ENCODE measurements at regions not wholly inside any gene's neighbourhood (a gene's known extent, or its start where the extent isn't known, plus 50 kb on each side); places are given as distances from the start of the nearest gene placed in this dataset.

GRCh38 chr12:39043424-39043822 lies 138.0 kb upstream of the CPNE8 start:
- DNase-seq: no peak

DNA sequence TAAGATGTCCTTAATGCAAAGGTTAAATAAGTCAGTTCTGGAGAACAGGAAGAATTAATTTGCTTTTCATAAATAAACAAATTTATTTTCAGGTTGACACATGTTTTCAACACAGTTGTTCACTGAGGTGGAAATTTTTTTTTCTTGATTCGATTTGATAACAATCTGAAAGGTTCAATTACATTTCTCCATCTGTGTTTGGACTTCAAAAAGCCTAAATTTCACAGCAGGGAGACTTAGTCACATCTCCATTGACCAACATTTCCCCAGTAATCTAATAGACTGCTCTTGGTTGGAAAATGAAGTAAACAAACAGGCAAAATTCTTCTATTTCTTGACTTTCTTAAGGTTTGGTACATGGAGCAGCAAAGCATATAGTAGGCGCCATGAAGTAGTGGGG lies 134.9 kb upstream of the CPNE8 start:
- no peak for DNase-seq

DNA sequence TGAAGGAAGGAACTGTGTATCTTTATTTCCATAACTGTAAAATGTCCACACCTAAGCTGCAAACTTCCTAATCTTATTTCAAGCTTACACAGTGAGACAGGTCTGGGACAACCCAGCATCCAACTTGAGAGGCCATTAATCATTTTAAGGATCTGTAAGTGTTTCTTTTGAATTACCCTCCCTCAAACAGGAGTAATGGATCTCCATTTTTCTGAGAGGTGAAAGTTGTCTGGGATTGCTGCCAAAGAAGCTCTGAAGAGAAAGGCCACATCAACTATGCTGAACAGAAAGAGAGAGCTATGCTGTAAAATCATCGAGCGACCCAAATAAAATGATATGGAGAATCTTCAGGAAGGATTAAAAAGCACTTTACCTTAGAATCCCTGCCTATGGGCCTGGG lies 131.7 kb upstream of the CPNE8 start:
- DNase-seq: no peak

DNA sequence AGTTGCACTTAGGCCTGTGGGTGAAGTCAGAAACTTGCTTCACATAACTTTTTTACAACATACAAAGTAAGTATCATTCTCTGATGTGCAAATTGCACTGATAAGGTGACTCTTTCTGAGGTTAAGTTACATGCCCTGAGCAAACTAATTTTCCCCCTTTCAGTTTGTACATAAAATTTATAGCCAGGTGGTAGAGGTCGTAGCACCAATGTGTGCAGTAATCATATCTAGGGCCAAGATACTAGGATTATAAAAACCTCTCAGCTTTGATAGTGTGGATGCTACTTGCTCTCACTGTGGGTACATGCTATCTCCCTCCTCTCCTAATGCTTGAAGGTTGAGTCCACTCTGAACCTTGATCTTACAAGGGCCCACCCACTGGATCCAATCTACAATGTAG lies 130.7 kb upstream of the CPNE8 start:
- no peak for DNase-seq

DNA sequence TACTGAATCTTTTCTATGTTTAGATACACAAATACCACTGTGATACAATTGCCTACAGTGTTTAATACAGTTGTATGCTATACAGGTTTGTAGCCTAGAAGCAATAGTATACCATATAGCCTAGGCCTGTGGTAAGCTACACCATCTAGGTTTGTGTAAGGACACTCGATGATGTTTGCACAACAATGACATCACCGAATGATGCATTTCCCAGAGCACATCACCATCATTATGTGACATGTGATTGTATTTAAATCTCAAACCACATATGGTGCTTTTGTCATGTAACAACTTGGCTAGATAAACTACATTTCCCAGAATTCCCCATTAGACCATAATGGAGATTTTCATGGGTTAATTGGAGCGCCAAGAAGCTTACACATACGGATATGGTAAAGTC lies 128.4 kb upstream of the CPNE8 start:
- no peak for DNase-seq

DNA sequence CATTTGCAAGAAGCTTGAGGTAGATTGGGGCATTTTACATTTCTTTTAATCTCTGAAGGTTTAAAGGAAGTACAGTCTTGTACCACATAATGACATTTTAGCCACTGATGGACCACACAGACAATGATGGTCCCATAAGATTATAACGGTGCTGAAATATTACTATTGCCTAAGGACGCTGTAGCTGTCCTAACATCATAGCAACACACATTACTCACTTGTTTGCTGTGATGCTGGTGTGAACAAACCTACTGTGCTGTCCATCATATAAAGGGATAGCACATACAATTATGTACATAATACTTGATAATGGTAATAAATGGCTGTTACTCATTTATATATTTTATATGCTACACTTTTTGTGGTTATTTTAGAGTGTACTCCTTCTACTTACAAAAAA lies 127.1 kb upstream of the CPNE8 start:
- DNase-seq: no peak

- DNase-seq: no peak
Observed at GRCh38 chr12:39032034-39032433, 126.6 kb upstream of the CPNE8 start.

DNA sequence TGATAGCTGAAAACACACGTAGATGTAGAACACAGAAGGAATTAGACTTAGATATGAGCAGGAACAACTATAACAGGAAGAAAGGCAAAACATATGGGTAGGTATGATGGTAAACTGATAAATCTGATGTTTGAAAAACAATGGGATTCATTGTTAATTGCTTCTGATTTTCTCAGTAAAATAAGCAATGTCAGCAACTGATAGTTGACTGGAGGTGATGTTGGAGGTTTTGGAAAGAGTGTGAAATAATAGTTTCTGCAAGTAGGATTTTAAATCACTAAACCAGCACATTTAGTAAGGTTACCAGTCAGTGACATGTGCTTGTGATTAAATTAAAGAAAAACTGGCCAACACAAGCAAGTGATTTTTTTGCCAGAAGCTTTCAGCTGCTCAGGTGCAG lies 123.0 kb upstream of the CPNE8 start:
- no peak for DNase-seq

DNA sequence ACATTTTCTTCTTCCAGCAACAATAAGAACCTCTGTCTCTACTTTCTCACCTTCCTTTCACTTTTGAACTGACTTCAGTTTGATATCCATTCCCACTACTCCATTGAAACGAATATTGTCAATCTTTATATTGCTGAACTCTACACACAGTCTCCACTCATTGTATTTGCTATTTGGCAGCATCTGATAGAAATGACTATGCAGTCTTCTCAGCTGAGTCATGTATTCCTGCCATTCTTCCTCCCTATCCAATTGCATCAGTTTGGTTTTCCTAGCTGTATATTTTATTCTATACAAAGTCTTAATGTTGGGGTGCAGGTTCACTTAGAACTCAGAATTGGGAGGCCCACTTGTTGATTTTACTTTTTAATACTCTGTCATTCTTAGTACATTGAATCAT lies 107.5 kb upstream of the CPNE8 start:
- no peak for DNase-seq

GRCh38 chr12:39011166-39011565 lies 105.8 kb upstream of the CPNE8 start:
- no peak for DNase-seq

GRCh38 chr12:39010406-39010805 lies 105.0 kb upstream of the CPNE8 start:
- DNase-seq: no peak

- DNase-seq: no peak
Observed at GRCh38 chr12:39007619-39008018, 102.2 kb upstream of the CPNE8 start.

- DNase-seq: no peak
Observed at GRCh38 chr12:39006286-39006685, 100.9 kb upstream of the CPNE8 start.

DNA sequence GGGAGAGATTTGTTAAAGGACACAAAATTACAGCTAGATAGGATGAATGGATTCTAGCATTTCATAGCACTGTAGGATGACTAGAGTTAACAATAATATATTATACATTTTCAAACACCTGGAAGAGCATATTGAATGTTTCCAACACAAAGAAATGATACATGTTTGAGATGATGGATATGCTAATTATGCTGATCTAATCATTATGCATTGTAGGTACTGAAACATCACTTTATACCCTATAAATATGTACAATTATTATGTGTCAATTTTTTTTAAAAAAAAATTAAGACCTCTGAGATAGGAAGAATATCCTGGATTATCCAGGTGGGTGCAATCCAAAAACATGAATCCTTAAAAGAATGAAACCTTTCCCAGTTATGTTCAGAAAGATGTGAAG lies 100.3 kb upstream of the CPNE8 start:
- DNase-seq: no peak

DNA sequence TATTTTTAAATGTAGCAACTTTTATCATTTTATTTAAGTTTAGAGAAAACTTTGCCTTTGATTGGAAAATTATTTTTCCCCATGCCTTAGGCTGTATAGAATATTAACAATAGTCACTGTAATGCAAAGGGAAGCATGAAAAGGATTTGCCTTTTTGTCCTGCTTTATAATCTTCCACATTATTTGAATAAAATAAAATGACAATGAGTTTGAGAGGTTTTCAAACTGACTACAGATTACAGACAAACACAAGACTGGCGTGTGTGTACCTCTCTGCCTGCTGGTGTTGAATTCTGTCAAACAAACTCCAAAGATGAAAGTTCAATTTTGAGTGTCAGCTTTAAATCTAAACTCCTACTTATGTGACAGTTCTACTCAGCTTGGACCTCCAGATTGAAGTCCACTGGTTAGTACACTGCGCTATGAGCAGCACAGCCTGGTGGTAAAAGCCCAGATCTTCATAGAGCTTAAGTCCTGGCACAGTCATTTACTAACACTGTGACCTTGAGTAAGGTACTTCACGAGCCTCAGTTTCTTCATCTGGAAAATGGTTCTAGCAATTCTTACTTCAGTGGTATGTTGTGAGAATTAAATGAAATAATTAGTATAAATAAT lies 98.3 kb upstream of the CPNE8 start:
- DNase-seq: no peak

- DNase-seq: no peak
Observed at GRCh38 chr12:39000370-39000769, 95.0 kb upstream of the CPNE8 start.

- DNase-seq: no peak
Observed at GRCh38 chr12:38998887-38999482, 93.6 kb upstream of the CPNE8 start.

DNA sequence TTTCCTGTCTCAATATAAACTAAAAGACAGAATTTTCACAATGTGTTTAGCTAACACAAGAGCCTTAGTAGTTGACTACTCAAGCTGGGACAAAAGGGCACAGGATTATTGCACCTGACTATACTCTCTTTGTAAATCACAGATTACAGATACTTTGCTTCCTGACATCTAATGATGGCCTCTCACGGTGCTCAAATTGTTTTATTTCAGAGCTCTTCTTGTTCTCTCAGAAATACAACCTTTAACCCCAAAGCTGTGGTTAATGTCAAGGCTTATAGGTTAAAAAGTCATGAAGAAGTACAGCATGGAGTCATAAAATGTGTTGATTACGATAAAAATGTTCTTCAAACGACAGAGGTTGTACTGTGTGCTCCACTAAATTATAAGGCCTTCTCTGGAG lies 89.9 kb upstream of the CPNE8 start:
- DNase-seq: no peak

DNA sequence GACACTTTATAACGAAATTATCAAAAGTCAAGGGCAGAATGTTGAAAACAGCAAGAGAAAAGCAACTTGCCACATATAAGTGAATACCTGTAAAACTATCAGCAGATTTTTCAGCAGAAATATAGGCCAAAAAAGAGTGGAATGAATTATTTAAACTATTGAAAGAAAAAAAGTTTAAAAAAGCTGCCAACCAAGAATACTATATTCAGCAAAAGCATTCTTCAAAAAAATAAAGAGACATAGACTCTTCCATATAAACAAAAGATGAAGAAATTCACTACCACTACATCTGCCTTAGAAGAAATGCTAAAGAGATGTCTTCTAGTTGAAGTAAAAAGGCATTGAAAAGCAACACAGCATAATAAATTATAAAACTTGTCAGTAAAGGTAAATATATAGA lies 80.6 kb upstream of the CPNE8 start:
- DNase-seq: no peak

GRCh38 chr12:38984388-38984787 lies 79.0 kb upstream of the CPNE8 start:
- DNase-seq: no peak

DNA sequence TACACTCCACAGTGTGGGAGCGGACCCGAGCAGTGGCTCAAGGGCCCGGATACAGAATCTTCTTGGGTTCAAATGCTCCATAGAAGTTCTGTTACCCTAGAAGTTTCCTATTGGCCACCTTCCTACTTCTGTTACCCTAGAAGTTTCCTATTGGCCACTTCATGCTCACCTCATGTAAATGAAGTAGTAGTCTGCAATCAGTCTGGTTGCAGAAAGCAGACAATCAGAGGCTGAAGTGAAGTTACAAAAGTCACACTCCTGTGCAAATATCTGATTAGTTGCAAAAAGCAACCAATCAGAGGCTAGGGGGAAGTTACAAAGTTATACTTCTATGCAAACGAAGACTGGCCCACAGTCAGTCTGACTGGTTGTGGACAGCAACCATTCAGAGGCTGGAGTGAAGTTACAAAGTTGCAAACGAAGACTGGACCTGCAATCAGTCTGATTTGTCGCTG lies 77.8 kb upstream of the CPNE8 start:
- no peak for DNase-seq

GRCh38 chr12:38977132-38977531 lies 71.7 kb upstream of the CPNE8 start:
- DNase-seq: no peak

DNA sequence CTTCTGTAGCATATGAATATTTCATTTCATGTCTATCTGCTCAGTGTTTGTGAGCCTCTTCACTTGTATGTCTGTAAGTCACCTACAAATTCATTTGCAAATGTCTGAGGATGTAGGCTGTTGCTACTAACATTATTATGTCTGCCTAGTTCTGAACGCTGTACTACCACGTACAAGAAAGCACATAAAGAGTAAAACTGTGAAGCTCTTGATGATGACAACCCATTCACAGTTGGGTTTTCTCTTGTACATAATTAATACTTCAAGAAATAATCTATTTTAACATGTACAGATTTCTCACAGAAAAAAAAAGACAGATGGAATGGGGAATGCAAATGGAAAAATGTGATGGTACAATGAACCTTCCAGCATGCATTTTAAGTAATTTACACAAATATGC lies 64.3 kb upstream of the CPNE8 start:
- no peak for DNase-seq

DNA sequence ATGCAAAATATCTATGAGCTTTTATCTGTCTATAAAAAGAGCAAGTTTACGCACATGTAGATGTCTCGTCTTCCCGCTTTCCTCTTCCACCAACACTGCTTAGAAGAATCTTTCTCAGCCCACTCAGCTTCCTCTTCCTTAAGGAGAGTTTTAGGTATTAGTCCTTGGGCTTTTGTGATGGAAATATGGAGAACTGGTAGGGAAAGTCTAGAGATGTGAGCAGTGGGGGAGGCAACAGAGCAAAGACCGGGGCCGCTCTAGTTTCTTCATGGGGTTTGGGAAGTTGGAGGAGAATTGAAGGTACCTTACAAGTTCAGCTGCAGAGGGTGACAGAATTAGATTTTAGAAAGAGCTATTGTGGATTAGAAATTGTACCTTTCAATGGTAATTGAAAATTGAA lies 56.3 kb upstream of the CPNE8 start:
- no peak for DNase-seq

- no peak for DNase-seq
Observed at GRCh38 chr12:38961012-38961411, 55.6 kb upstream of the CPNE8 start.
